Immature natural killer cell (primary cell): ENCODE measurements at regions not wholly inside any gene's neighbourhood (a gene's known extent, or its start where the extent isn't known, plus 50 kb on each side); places are given as distances from the start of the nearest gene placed in this dataset.

Experiments used
- DNase-seq, 3 donors: peaks; one replicate each; pipeline ENCODE4 v3.0.0; 2022; ENCODE audit warnings: mixed read lengths in 1 of 3
- H3K27ac Mint-ChIP-seq, 6 donors: one replicate each; pipeline ENCODE4 v1.8.0; 2020; ENCODE audit warnings: mixed read lengths in 6 of 6, mild to moderate bottlenecking in 5 of 6, inconsistent platforms in 4 of 6, moderate library complexity in 3 of 6
- H3K27me3 Mint-ChIP-seq, 3 donors: one replicate each; pipeline ENCODE4 v1.8.0; 2020 to 2021; ENCODE audit warnings: low read depth in 3 of 3, mild to moderate bottlenecking in 3 of 3, mixed read lengths in 3 of 3, moderate library complexity in 3 of 3, inconsistent platforms in 1 of 3
- H3K36me3 Mint-ChIP-seq, 3 donors: one replicate each; pipeline ENCODE4 v1.8.0; 2020; ENCODE audit warnings: mixed read lengths in 3 of 3, inconsistent platforms in 2 of 3, mild to moderate bottlenecking in 2 of 3
- H3K4me1 Mint-ChIP-seq, 2 donors: one replicate each; pipeline ENCODE4 v1.8.0; 2020; ENCODE audit warnings: inconsistent platforms in 2 of 2, mild to moderate bottlenecking in 2 of 2, mixed read lengths in 2 of 2, moderate library complexity in 1 of 2
- H3K4me3 Mint-ChIP-seq, 5 donors: one replicate each; pipeline ENCODE4 v1.8.0; 2020; ENCODE audit warnings: mild to moderate bottlenecking in 5 of 5, mixed read lengths in 5 of 5, inconsistent platforms in 3 of 5, moderate library complexity in 3 of 5
- H3K9me3 Mint-ChIP-seq, 6 donors: one replicate each; pipeline ENCODE4 v1.8.0; 2020; ENCODE audit warnings: mild to moderate bottlenecking in 6 of 6, mixed read lengths in 6 of 6, inconsistent platforms in 4 of 6, moderate library complexity in 3 of 6

DNA sequence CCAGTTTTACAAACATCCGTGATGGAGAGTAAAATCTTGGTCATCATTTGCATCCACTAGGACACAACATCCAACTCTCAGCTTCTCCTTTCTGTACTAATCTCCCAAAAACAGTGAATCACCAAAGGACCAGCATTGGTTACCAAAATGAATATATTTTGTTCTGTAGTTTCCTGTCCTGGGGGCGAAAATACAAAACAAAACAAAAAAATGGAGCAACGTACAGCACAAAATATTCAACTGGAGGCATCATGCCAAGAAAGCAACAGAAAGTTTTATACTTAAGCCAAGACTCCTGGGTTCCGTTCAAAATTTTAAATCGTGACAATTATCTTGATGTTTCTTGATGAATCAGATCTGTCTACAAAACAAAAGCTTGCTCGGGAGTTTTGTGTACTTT is 126.6 kb upstream of the CCDC28A start:
- H3K27ac Mint-ChIP-seq, result no peak overlapping the region
- no peak overlapping the region for H3K4me3 Mint-ChIP-seq
- no peaks in the 10 kb centered on the region for H3K4me1 Mint-ChIP-seq
- H3K36me3 Mint-ChIP-seq, result no peaks in the 10 kb centered on the region
- DNase-seq, result no peak
- H3K9me3 Mint-ChIP-seq, result no peaks in the 10 kb centered on the region
- H3K27me3 Mint-ChIP-seq, result peaks cover 0 to 2% (median 2%) of the 10 kb centered on the region in 3 donors

DNA sequence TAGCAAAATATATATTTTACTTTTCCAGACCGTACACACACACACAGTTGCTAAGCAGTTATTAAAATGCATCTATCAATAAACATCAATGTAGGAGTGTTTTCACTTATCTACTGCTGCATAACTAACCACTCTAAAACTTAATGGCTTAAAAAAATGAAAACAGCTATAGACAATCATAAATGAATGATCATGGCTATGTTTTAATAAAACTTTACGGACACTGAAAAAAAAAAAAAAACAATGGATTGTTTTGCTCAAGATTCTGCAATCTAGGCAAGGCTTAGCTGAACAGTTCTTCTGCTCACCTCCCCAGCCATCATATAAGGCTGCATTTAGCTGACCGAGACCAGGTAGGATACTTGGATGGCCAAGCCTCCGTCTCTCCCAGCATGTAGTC is 125.4 kb upstream of the CCDC28A start:
- Mint-ChIP-seq H3K4me1 (no peaks in the 10 kb centered on the region), H3K9me3 (no peaks in the 10 kb centered on the region), H3K36me3 (no peaks in the 10 kb centered on the region), H3K27me3 (peaks cover 0 to 2% (median 2%) of the 10 kb centered on the region in 3 donors), H3K27ac (no peak overlapping the region), H3K4me3 (no peak overlapping the region)
- DNase-seq, result no peak

DNA sequence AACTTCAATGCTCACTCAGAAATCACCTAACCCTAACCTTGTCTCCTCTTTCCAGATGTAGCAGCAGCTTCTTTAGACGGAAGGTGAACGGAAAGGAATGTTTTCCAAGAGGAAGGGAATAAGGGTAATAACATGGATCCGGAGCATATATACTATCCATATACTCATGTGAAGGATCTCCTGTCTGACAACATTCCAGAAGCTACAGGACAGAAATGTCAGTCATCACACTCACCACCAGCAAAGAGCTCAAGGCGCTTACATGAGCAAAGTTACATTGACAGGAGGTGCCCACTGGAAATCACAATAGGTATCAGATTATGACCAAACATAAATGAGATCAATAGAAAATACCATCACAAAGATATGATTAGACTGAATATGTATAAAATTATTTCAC is 122.1 kb upstream of the CCDC28A start:
- no peaks in the 10 kb centered on the region for H3K9me3 Mint-ChIP-seq
- no peak for DNase-seq
- no peak overlapping the region for H3K4me3 Mint-ChIP-seq
- H3K4me1 Mint-ChIP-seq, result peaks cover 10 to 19% of the 10 kb centered on the region in 2 donors
- H3K36me3 Mint-ChIP-seq, result no peaks in the 10 kb centered on the region
- H3K27me3 Mint-ChIP-seq, result peaks cover 2 to 4% (median 3%) of the 10 kb centered on the region in 3 donors
- H3K27ac Mint-ChIP-seq, result no peak overlapping the region

GRCh38 chr6:138652824-138653223 is 120.7 kb upstream of the CCDC28A start:
- no peak for DNase-seq
- Mint-ChIP-seq H3K27me3 (peaks cover 2 to 6% (median 3%) of the 10 kb centered on the region in 3 donors), H3K27ac (no peak overlapping the region), H3K9me3 (no peaks in the 10 kb centered on the region), H3K36me3 (no peaks in the 10 kb centered on the region), H3K4me3 (no peak overlapping the region), H3K4me1 (peaks cover 10 to 19% of the 10 kb centered on the region in 2 donors)

DNA sequence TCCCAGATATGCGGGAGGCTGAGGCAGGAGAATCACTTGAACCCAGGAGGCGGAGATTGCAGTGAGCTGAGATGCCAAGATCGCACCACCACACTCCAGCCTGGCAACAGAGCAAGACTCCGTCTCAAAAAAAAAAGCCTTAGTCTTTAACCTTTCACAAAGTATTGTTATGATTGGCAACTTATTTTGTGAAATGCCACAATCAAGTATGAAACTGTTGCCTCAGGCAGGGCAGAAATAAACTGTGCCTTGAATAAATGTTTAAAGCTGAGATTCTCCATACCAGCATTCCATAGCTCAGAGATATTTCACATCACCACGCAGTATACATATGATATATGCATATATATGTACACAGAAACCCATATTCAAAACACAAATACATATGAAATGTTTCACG is 120.1 kb upstream of the CCDC28A start:
- Mint-ChIP-seq H3K27me3 (peaks cover 2 to 6% (median 3%) of the 10 kb centered on the region in 3 donors), H3K27ac (no peak overlapping the region), H3K36me3 (no peaks in the 10 kb centered on the region), H3K9me3 (no peaks in the 10 kb centered on the region), H3K4me1 (peaks cover 10 to 19% of the 10 kb centered on the region in 2 donors), H3K4me3 (no peak overlapping the region)
- no peak for DNase-seq

DNA sequence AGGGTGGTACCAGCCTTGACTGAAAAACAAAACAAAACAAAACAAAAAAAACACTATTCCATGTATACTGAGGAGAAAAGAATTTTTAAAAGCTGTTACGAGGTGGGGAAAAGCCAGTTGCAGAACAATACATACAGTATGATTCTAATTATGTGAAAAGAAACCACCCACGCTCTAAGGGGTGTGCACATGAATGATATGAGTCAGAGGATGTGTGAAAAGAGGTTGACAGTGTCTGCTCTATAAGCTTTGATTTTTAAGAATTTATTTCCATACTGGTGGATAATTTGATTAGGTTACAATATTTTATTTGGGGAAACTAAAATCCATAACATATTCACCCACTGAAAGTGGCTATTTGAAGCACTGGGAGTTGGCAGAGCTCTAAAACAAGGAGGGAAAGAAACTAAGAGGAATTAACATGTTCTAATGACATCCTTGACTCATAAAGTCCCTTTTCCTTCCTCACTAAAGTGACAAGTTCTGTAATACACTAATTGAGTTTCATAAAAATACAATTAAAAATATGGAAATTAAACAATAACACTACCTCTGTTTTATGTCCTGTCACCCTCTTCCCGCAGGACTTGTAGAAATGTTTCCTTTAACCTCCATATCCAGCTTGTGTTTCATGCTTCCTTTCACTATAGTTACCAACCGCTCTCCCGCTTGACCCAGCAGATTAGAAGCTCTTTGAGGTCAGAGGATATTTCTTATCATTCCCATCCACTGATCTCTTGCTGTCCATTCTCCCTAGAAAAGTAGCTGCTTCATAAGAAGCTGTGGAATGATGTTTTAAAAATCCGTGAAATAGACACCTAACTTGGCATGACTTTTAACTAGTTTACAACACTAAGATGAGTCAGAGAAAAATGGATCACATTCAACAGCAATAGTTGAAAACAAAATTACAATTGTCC is 118.6 kb upstream of the CCDC28A start:
- no peak for DNase-seq
- Mint-ChIP-seq H3K4me1 (peaks cover 10 to 19% of the 10 kb centered on the region in 2 donors), H3K27me3 (peaks cover 0 to 9% (median 3%) of the 10 kb centered on the region in 3 donors), H3K4me3 (peak overlapping the region in 1 of 5 donors; percentile 28), H3K9me3 (no peaks in the 10 kb centered on the region), H3K27ac (peak overlapping the region in 1 of 6 donors; percentile 14), H3K36me3 (no peaks in the 10 kb centered on the region)

DNA sequence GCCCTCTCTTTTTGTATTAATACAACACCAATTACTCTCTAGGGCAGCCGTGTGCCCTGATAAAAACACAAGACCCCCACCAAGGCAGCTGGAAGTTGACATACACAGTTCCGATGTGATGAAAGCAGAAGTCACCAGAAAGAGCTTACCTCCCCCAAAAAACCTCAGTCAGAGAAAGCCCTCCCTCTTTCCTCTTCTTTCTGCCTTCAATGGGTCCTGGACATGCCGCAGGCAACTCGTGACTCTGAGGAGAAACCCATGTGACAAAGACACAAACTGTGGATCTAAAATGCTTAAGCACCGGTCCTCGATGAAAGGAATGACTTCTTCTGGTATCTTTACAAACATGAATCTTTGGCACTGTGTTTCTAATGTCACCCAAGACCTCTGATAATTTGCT is 117.7 kb upstream of the CCDC28A start:
- H3K27me3 Mint-ChIP-seq, result peaks cover 0 to 10% (median 3%) of the 10 kb centered on the region in 3 donors
- no peaks in the 10 kb centered on the region for H3K36me3 Mint-ChIP-seq
- H3K9me3 Mint-ChIP-seq, result no peaks in the 10 kb centered on the region
- no peak overlapping the region for H3K4me3 Mint-ChIP-seq
- H3K27ac Mint-ChIP-seq, result no peak overlapping the region
- peaks cover 10 to 19% of the 10 kb centered on the region in 2 donors for H3K4me1 Mint-ChIP-seq
- no peak for DNase-seq

- peaks cover 0 to 10% (median 3%) of the 10 kb centered on the region in 3 donors for H3K27me3 Mint-ChIP-seq
- no peak overlapping the region for H3K4me3 Mint-ChIP-seq
- H3K4me1 Mint-ChIP-seq, result peaks cover 10 to 19% of the 10 kb centered on the region in 2 donors
- no peak for DNase-seq
- no peaks in the 10 kb centered on the region for H3K9me3 Mint-ChIP-seq
- H3K27ac Mint-ChIP-seq, result no peak overlapping the region
- H3K36me3 Mint-ChIP-seq, result no peaks in the 10 kb centered on the region
Measured at GRCh38 chr6:138656364-138657064, 117.1 kb upstream of the CCDC28A start.

GRCh38 chr6:138657065-138657425 is 116.5 kb upstream of the CCDC28A start:
- Mint-ChIP-seq H3K27ac (no peak overlapping the region), H3K9me3 (no peaks in the 10 kb centered on the region), H3K4me3 (no peak overlapping the region), H3K36me3 (no peaks in the 10 kb centered on the region), H3K4me1 (peaks cover 10 to 19% of the 10 kb centered on the region in 2 donors), H3K27me3 (peaks cover 0 to 10% (median 3%) of the 10 kb centered on the region in 3 donors)
- DNase-seq, result no peak

GRCh38 chr6:138659998-138660397 is 113.6 kb upstream of the CCDC28A start:
- Mint-ChIP-seq H3K27ac (no peak overlapping the region), H3K36me3 (no peaks in the 10 kb centered on the region), H3K9me3 (no peaks in the 10 kb centered on the region), H3K27me3 (peaks cover 0 to 6% (median 3%) of the 10 kb centered on the region in 3 donors), H3K4me3 (no peak overlapping the region), H3K4me1 (peaks cover 0 to 5% of the 10 kb centered on the region in 2 donors)
- DNase-seq, result no peak

GRCh38 chr6:138662471-138662870 is 111.1 kb upstream of the CCDC28A start:
- Mint-ChIP-seq H3K4me3 (no peak overlapping the region), H3K4me1 (no peaks in the 10 kb centered on the region), H3K9me3 (no peaks in the 10 kb centered on the region), H3K27me3 (peaks cover 0 to 5% (median 0%) of the 10 kb centered on the region in 3 donors), H3K27ac (no peak overlapping the region), H3K36me3 (no peaks in the 10 kb centered on the region)
- no peak for DNase-seq

DNA sequence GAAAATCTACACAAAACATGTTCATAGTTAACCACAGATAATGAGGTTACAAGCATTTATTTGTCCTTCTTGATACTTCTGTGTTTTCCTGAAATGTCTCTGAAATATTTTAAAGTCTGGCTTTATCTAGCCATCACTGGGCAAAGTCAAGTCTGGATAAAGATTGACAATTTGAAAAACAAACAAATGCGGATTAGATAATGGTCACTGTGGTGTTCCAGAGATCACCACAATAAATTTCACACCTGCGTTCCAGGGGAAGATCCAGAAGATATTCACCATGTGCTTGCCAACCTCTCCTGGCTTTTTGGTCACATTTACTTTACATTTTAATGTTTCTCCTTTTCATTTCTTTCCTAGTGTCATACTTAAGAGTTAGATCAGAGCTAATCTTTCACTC is 109.7 kb upstream of the CCDC28A start:
- H3K4me1 Mint-ChIP-seq, result no peaks in the 10 kb centered on the region
- peaks cover 0 to 5% (median 0%) of the 10 kb centered on the region in 3 donors for H3K27me3 Mint-ChIP-seq
- no peak overlapping the region for H3K4me3 Mint-ChIP-seq
- no peak for DNase-seq
- no peak overlapping the region for H3K27ac Mint-ChIP-seq
- no peaks in the 10 kb centered on the region for H3K9me3 Mint-ChIP-seq
- no peaks in the 10 kb centered on the region for H3K36me3 Mint-ChIP-seq

DNA sequence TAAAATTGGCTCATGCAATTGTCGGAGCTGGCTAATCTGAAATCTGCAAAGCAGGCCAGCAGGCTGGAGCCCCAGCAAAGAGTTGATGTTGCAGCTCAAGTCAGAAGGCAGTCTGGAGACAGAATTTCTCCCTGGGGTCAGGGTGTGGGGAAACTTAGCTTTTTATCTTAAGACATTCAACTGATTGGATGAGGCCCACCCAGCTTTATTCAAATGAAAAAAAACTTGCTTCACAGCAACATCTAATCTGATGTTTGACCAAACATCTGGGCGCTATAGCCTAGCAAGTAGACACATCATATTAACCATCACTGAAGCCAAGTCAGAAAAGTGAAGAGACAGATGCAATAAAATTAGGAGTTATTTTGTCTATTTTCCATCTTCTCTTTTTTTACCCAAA is 108.8 kb upstream of the CCDC28A start:
- H3K4me1 Mint-ChIP-seq, result no peaks in the 10 kb centered on the region
- H3K36me3 Mint-ChIP-seq, result no peaks in the 10 kb centered on the region
- peaks cover 0 to 5% (median 0%) of the 10 kb centered on the region in 3 donors for H3K27me3 Mint-ChIP-seq
- H3K9me3 Mint-ChIP-seq, result no peaks in the 10 kb centered on the region
- no peak overlapping the region for H3K4me3 Mint-ChIP-seq
- H3K27ac Mint-ChIP-seq, result no peak overlapping the region
- no peak for DNase-seq

DNA sequence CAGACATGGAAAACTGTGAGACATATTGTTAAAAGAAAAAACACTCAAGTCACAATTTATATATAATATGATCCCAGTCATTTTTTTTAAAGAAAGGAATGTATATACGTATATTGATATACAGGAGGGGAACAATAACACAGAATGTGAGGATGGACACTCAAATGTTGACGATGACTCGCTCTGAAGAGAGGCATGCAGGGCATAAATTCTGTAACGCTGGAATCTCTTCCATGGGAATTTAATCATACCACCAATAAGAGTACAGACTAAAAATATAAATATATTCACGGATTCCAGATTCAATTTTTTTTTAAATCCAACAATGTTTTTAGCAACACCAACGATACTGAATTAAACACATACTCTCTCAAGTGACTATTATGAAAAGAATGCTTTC is 106.9 kb upstream of the CCDC28A start:
- Mint-ChIP-seq H3K36me3 (no peaks in the 10 kb centered on the region), H3K27ac (no peak overlapping the region), H3K9me3 (no peaks in the 10 kb centered on the region), H3K4me3 (no peak overlapping the region), H3K27me3 (peaks cover 0 to 2% (median 1%) of the 10 kb centered on the region in 3 donors), H3K4me1 (no peaks in the 10 kb centered on the region)
- no peak for DNase-seq
